GM12878 (cell line): ENCODE measurements at regions not wholly inside any gene's neighbourhood (a gene's known extent, or its start where the extent isn't known, plus 50 kb on each side); places are given as distances from the start of the nearest gene placed in this dataset.

Source experiments
- CEBPZ ChIP-seq: fragments of 150-350 bp; IDR thresholded peaks from 2 replicates; pipeline ENCODE4 v1.6.1; 2016; ENCODE audit warnings: low read depth, low read length
- EZH2 ChIP-seq: IDR thresholded peaks from 2 replicates; pipeline ENCODE4 v1.6.1; 2012; ENCODE audit warnings: low read depth, mild to moderate bottlenecking, control low read depth, inconsistent platforms, low read length, borderline replicate concordance; ENCODE audit not compliant: control insufficient read depth
- HDAC2 ChIP-seq: fragments of 200-600 bp; sonication (generic); IDR thresholded peaks from 2 replicates; pipeline ENCODE4 v1.6.1; 2017
- NBN ChIP-seq: fragments of 450-650 bp; IDR thresholded peaks from 2 replicates; pipeline ENCODE4 v1.6.1; 2016
- NFXL1 ChIP-seq: fragments of 450-650 bp; IDR thresholded peaks from 2 replicates; pipeline ENCODE4 v1.6.1; 2017; ENCODE audit warnings: antibody characterized with exemption, mild to moderate bottlenecking, borderline replicate concordance
- POLR2A ChIP-seq: IDR thresholded peaks from 2 replicates; pipeline ENCODE4 v1.6.1; 2011; ENCODE audit warnings: low read depth, mild to moderate bottlenecking, low read length
- RAD21 ChIP-seq: IDR thresholded peaks from 2 replicates; pipeline ENCODE4 v1.6.1; 2011; ENCODE audit warnings: mild to moderate bottlenecking, low read depth, low read length, moderate library complexity; ENCODE audit not compliant: insufficient read depth
- SIN3A ChIP-seq: IDR thresholded peaks from 2 replicates; pipeline ENCODE4 v1.6.1; 2012; ENCODE audit warnings: low read depth, low read length, improper control_type of control experiment
- SP1 ChIP-seq: IDR thresholded peaks from one replicate; pipeline ENCODE4 v1.6.1; 2011; ENCODE audit warnings: low read depth, low read length
- TCF3 ChIP-seq: IDR thresholded peaks from 2 replicates; pipeline ENCODE4 v1.6.1; 2012; ENCODE audit warnings: low read depth, mild to moderate bottlenecking, low read length, borderline replicate concordance; ENCODE audit not compliant: insufficient read depth
- ZBED1 ChIP-seq: IDR thresholded peaks from 2 replicates; pipeline ENCODE4 v1.6.1; 2016; ENCODE audit warnings: borderline replicate concordance
- TF ChIP-seq, protein P1 (sequence below): IDR thresholded peaks from 2 replicates; pipeline ENCODE4 v1.6.1; 2012; ENCODE audit warnings: low read depth, low read length, improper control_type of control experiment
- TF ChIP-seq, protein P2 (sequence below): fragments of 450-650 bp; IDR thresholded peaks from 2 replicates; pipeline ENCODE4 v1.6.1; 2014; ENCODE audit warnings: mild to moderate bottlenecking

GRCh38 chr21:41579692-41580091 is 71.7 kb upstream of the TMPRSS2 start:
- TF ChIP-seq CEBPZ (no peak), POLR2A (no peak), HDAC2 (no peak), EZH2 (no peak), RAD21 (no peak), NFXL1 (no peak), ZBED1 (no peak), NBN (no peak), SIN3A (no peak), SP1 (no peak), TCF3 (no peak)
- TF ChIP-seq, protein P1, sequence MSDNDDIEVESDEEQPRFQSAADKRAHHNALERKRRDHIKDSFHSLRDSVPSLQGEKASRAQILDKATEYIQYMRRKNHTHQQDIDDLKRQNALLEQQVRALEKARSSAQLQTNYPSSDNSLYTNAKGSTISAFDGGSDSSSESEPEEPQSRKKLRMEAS: no peak
- TF ChIP-seq, protein P2, sequence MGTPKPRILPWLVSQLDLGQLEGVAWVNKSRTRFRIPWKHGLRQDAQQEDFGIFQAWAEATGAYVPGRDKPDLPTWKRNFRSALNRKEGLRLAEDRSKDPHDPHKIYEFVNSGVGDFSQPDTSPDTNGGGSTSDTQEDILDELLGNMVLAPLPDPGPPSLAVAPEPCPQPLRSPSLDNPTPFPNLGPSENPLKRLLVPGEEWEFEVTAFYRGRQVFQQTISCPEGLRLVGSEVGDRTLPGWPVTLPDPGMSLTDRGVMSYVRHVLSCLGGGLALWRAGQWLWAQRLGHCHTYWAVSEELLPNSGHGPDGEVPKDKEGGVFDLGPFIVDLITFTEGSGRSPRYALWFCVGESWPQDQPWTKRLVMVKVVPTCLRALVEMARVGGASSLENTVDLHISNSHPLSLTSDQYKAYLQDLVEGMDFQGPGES: no peak
